GM18511 (cell line): ENCODE measurements at regions not wholly inside any gene's neighbourhood (a gene's known extent, or its start where the extent isn't known, plus 50 kb on each side); places are given as distances from the start of the nearest gene placed in this dataset.

Experiments used
- ATAC-seq: cut with Tn5 transposase; IDR thresholded peaks from one replicate; pipeline ENCODE4 v1.9.1; 2021; ENCODE audit warnings: mild to moderate bottlenecking, moderate library complexity; ENCODE audit not compliant: unreplicated experiment

DNA sequence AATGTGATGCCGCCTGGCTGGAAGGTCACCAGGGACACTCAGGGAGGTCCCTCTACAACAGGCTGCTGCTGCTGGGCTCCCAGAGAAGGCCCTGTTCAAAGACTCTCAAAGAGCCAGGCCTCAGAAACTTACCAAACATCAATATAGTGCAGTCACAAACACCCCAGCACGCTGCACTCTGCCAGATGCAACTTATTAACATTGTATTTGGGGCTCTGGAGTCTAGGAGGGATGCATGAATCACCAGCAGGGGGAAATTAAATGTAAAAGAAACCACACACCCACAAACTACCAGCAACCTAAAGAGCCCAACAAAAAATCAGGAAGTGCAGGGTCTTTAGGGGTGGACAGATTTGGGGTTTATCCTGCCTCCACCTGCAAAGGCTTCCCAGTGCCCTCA is 74.6 kb upstream of the SPATA12 start:
- ATAC-seq, result no peak

GRCh38 chr3:56985460-56985859 is 75.0 kb upstream of the SPATA12 start:
- no peak for ATAC-seq

DNA sequence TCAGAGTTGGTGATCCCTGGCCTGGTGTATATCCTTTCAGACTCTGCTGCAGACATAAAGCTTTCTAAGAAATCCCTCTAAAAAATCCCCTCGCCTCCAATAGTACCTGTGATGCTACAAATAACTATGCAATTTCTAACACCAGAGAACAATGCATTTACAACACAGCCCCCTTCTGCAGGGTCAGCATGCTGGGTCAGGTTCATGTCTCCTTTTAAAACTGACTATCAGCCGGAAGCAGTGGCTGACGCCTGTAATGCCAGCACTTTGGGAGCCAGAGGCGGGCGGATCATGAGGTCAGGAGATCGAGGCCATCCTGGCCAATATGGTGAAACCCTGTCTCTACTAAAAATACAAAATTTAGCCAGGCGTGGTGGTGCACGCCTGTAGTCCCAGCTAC is 77.0 kb upstream of the SPATA12 start:
- no peak for ATAC-seq

DNA sequence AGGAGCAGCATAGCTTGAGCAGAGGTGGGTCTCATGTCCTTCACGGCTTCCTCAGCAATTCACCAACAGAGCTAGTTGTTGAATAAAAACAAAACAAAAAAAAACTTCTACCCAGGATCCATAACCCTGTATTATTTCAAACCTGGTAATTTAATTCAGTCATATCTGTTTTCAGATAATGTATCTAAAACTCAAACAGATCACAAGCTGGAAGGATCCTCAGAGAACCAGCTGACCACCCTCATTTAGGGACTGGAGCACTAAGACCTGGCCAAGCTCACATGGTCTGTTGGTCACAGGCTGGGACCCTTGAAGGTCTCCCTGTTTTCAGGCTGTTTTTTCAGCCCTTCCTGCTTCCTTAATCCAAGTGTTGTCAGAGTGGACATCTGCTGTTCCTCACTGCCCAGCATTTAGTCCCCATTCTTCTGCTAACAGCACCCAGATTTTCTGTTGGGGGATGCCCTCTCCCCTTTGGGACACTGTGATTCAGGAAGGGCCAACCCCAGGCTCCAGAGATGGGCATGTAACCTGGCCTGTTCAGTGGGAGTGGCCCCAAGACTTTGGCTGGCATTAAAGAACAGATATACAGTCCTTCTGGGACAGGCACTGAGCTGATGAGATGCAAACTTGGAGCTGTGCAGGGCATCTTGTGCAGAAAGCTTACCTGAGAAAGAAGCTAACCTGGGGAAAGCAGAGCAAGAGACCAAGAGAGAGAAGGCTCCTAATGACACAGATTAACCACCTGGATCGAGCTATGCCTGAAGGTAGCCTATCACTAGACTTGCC is 78.8 kb upstream of the SPATA12 start:
- no peak for ATAC-seq

- no peak for ATAC-seq
Observed at GRCh38 chr3:56980798-56981390, 79.6 kb upstream of the SPATA12 start.

- no peak for ATAC-seq
Observed at GRCh38 chr3:56980243-56980642, 80.2 kb upstream of the SPATA12 start.

DNA sequence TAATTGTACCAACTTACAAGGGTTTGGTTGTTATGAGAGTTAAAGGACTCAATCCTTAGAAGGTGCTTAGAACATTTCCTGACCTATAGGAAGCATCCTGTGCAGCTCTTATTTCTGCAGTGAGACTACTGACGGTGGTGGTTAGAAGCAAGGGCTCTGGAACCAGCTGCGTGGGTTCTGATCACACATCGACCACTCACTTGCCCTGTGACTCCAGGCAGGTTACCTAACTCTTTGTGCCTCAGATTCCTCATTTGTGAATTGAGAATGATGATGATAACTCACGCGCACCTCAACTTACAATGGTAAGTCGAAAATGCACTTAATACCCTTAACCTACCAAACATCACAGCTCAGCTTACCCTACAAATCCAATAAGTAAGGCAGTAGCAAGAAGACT is 80.7 kb upstream of the SPATA12 start:
- ATAC-seq, result no peak

DNA sequence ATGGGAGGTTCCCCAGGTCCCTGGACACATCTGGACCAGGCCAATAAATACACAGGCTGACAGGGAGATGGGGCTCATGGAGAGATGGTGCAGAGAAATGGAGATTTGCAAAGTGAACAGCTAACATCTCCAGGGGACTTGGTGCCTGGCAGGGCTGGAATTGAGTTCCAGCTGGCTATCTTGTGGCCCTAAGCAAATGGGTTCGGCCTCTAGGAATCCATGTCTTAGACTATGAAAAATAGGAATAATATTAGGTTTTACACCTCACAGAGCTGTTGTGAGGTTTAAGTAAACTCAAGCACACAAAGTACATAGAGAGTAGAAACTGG is 82.9 kb upstream of the SPATA12 start:
- ATAC-seq, result no peak

- ATAC-seq, result no peak
Observed at GRCh38 chr3:56976651-56977560, 83.6 kb upstream of the SPATA12 start.

- no peak for ATAC-seq
Observed at GRCh38 chr3:56975567-56975966, 84.9 kb upstream of the SPATA12 start.

DNA sequence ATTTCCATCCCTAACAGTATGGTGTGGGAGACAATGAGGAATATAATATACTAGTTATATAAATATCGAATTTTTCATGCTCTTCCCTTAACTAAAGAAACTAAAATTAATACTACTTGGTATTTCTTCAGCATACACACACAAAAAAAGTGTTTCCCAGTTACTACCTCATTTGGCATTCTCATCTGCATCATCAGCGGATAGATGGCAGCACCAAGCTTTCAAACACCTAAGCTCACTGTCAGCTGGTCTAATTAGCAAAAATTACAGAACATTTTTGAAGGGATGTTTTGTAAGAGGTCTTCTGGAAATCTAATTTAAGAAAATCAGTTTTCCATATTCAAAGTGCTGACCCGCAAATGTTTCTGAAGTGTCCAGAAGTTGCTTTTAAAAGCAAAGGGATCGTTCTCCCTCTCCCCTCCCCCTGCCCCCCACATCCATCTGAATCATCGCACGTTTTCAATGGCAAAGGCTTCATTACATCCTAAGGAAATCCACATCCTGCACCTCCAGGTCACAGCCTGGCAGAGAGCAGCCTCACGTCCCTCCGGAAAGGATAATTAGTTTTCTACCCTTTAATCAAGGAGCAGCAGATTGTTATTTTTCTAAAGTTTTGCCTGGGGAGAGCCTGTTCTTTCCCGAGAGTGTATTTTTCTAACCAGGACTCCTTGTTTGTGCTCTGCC is 86.1 kb upstream of the SPATA12 start:
- no peak for ATAC-seq

DNA sequence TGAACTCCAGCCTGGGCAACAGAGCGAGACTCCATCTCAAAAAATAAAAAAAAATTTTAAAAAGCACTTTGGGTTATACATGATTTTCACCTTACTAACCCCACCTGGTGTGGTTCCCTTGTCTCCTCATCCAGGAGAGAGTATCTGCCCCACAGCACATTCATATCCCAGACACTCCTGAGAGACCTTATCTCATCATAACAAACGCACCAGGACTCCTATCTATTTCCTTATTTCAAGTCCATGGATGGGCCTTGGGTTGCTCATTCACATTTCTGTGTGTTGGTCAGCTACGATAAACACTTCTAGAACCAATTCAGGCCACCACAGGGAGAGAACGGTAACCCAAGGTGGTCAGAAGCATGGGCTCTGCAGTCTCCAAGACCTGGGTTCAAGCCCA is 88.6 kb upstream of the SPATA12 start:
- no peak for ATAC-seq

DNA sequence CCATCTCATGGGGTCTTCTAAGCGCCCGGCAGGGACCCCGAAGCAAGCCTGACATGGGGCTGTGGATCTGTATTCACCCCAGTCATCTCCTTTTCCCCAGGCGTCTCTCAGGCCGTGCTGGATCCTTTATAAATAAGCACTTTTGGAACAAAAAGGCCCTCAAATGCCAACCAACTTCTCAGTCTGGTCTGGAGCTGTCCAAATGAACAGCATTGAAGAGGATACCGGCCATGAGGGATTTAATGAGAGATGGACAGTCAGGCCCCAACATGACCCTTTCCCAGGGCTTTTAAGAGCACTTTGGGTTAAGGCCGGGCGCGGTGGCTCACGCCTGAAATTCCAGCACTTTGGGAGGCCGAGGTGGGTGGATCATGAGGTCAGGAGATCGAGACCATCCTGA is 89.2 kb upstream of the SPATA12 start:
- ATAC-seq, result no peak

- ATAC-seq, result no peak
Observed at GRCh38 chr3:56970461-56970879, 90.0 kb upstream of the SPATA12 start.

- no peak for ATAC-seq
Observed at GRCh38 chr3:56969851-56970250, 90.6 kb upstream of the SPATA12 start.

- no peak for ATAC-seq
Observed at GRCh38 chr3:56966509-56966908, 94.0 kb upstream of the SPATA12 start.

DNA sequence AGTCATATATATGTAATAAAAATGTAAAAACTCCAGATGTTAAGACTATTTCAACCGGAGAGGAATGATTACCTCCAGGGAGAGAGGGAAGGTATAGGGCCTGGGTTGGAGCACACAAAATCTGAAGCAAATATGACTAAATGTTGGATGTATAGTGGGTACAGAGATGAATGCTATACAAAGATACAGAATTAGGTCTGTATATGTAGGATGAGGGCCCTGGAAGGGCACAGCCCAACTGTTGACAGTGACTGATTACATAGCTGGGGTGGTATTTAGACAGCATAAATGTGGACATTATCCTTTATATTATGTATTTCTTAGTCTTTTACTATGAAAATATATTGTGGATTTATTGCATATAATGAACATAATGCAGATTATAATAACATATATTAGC is 94.4 kb upstream of the SPATA12 start:
- no peak for ATAC-seq

- ATAC-seq, result no peak
Observed at GRCh38 chr3:56962922-56963321, 97.5 kb upstream of the SPATA12 start.

DNA sequence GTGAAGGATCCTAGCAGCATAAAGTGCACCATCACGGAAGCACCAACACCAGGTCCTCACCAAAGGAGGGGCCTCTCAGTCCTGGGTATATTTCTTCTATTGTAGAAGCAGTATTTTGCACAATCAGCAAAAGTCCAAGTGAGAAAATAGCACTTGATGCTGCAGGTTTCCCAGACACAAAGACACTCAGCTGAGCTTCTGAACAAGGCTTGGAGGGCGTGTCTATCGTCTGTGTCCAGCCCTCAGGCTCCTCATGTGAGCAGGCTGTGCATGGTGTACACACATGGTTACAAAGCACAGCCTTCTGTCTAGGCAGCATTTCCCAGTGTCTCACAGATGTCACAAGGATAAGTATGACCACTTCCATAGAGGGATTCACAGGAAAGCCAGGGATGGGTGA is 98.3 kb upstream of the SPATA12 start:
- no peak for ATAC-seq

DNA sequence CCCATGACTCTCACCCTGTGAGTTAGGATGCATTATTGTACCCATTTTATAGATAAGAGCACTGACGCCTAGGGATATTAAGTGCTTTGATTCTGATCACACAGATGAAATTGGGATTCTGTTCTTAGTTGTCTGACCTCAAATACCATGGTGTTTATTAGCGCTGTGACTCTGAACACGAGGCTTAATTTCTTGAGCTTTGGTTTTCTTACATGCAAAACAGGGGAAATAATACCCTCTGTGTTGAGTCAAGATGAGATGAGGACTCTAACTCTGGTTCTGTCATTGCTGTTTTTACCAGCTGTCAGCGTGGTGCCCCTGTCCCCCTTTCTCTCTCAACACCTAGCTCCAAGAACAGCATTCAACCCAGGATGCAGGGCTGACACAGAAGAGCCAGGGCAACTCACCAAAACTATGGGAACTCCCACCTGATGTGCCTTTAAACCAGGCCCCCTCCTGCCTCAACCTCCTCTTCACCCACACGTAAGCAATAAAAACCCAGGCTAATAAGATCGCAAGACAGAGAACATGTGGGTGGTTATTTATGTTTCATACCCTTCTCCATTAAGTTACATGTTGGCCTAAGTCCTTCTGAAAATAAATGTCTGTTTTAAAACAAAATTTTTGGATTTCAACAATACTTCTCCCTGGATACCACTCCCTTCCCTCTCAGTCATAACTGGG is 100.1 kb upstream of the SPATA12 start:
- peak; percentile 67 for ATAC-seq

GRCh38 chr3:56958879-56959278 is 101.6 kb upstream of the SPATA12 start:
- no peak for ATAC-seq
